Peyer's patch (tissue), 4 donors: ENCODE measurements at regions not wholly inside any gene's neighbourhood (a gene's known extent, or its start where the extent isn't known, plus 50 kb on each side); places are given as distances from the start of the nearest gene placed in this dataset.

Experiments used
- POLR2A ChIP-seq, 2 donors: fragments of 450-650 bp; IDR thresholded peaks; one replicate each; pipeline ENCODE4 v1.5.1; 2017; ENCODE audit warnings: antibody characterized with exemption in 2 of 2, mild to moderate bottlenecking in 2 of 2, moderate library complexity in 2 of 2
- TF ChIP-seq, protein P1 (sequence below), 6 experiments: fragments of 450-650 bp in 4 of 6; fragments of 200-600 bp in 2 of 6; sonication (generic) in 1 of 6; IDR thresholded peaks; one replicate each; pipeline ENCODE4 v1.5.1; 2017 to 2019; ENCODE audit warnings: antibody characterized with exemption in 6 of 6, mild to moderate bottlenecking in 3 of 6, moderate library complexity in 1 of 6

DNA sequence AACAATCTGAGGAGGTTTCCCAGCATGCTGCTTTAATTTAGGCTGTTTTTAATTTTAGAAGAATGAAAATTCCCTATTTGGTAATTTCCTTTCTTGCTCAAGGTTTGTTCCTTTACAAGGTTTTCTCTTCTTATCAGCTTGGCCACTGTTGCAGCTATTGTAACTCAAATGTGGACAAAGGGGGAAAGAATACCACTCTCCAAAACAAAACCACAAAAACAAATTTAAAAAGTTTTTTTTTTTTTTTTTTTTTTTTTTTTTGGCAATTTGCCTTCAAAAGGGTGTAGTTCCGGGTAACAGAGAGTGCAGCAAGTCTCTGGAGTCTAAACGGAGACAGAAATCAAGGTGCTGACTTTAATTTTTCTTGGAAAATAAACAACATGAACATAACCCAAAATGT lies 306.4 kb upstream of the ARGLU1 start:
- TF ChIP-seq POLR2A (IDR thresholded peaks at IDR 0.05), result no peak
- TF ChIP-seq, protein P1, sequence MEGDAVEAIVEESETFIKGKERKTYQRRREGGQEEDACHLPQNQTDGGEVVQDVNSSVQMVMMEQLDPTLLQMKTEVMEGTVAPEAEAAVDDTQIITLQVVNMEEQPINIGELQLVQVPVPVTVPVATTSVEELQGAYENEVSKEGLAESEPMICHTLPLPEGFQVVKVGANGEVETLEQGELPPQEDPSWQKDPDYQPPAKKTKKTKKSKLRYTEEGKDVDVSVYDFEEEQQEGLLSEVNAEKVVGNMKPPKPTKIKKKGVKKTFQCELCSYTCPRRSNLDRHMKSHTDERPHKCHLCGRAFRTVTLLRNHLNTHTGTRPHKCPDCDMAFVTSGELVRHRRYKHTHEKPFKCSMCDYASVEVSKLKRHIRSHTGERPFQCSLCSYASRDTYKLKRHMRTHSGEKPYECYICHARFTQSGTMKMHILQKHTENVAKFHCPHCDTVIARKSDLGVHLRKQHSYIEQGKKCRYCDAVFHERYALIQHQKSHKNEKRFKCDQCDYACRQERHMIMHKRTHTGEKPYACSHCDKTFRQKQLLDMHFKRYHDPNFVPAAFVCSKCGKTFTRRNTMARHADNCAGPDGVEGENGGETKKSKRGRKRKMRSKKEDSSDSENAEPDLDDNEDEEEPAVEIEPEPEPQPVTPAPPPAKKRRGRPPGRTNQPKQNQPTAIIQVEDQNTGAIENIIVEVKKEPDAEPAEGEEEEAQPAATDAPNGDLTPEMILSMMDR (IDR thresholded peaks at IDR 0.05), result no peak
